ENCODE measurements at regions not wholly inside any gene's neighbourhood (a gene's known extent, or its start where the extent isn't known, plus 50 kb on each side); places are given as distances from the start of the nearest gene placed in this dataset.

GRCh38 chr11:116515664-116516184, 257.1 kb downstream of the BUD13 start:
- DNase-seq (ENCODE audit: low read depth) = no peak
- no peak overlapping the region for H3K4me3 ChIP-seq (ENCODE audit: low read depth, low read length)

- no peak overlapping the region for H3K4me3 ChIP-seq (ENCODE audit: low read depth, low read length)
Observed at GRCh38 chr11:116513894-116514293, 258.9 kb downstream of the BUD13 start.

GRCh38 chr11:116513278-116513823, 259.4 kb downstream of the BUD13 start:
- no peak overlapping the region for H3K4me3 ChIP-seq (ENCODE audit: low read depth, low read length)
- no peak for DNase-seq (ENCODE audit: low read depth)

More at GRCh38 chr11:116513894-116514293, 258.9 kb downstream of the BUD13 start:
- DNase-seq (ENCODE audit: low read depth) = no peak

GRCh38 chr11:116512841-116513240, 259.9 kb downstream of the BUD13 start:
- DNase-seq (ENCODE audit: low read depth) = no peak
- no peak overlapping the region for H3K4me3 ChIP-seq (ENCODE audit: low read depth, low read length)

GRCh38 chr11:116511684-116512083, 261.1 kb downstream of the BUD13 start:
- no peak for DNase-seq (ENCODE audit: low read depth)
- H3K4me3 ChIP-seq (ENCODE audit: low read depth, low read length) = no peak overlapping the region

- no peak overlapping the region for H3K4me3 ChIP-seq (ENCODE audit: low read depth, low read length)
- DNase-seq (ENCODE audit: low read depth) = no peak
Observed at GRCh38 chr11:116510886-116511650, 261.7 kb downstream of the BUD13 start.

- DNase-seq (ENCODE audit: low read depth) = no peak
- H3K4me3 ChIP-seq (ENCODE audit: low read depth, low read length) = no peak overlapping the region
Observed at GRCh38 chr11:116510166-116510565, 262.6 kb downstream of the BUD13 start.

- DNase-seq (ENCODE audit: low read depth) = no peak
- no peak overlapping the region for H3K4me3 ChIP-seq (ENCODE audit: low read depth, low read length)
Observed at GRCh38 chr11:116509551-116509950, 263.2 kb downstream of the BUD13 start.

- no peak for DNase-seq (ENCODE audit: low read depth)
- no peak overlapping the region for H3K4me3 ChIP-seq (ENCODE audit: low read depth, low read length)
Observed at GRCh38 chr11:116507849-116508695, 264.7 kb downstream of the BUD13 start.

GRCh38 chr11:116507016-116507415, 265.8 kb downstream of the BUD13 start:
- H3K4me3 ChIP-seq (ENCODE audit: low read depth, low read length) = no peak overlapping the region

GRCh38 chr11:116506263-116506825, 266.4 kb downstream of the BUD13 start:
- no peak overlapping the region for H3K4me3 ChIP-seq (ENCODE audit: low read depth, low read length)
- no peak for DNase-seq (ENCODE audit: low read depth)

More at GRCh38 chr11:116507016-116507415, 265.8 kb downstream of the BUD13 start:
- no peak for DNase-seq (ENCODE audit: low read depth)

- DNase-seq (ENCODE audit: low read depth) = no peak
- H3K4me3 ChIP-seq (ENCODE audit: low read depth, low read length) = no peak overlapping the region
Observed at GRCh38 chr11:116505298-116506262, 267.2 kb downstream of the BUD13 start.

- no peak overlapping the region for H3K4me3 ChIP-seq (ENCODE audit: low read depth, low read length)
- DNase-seq (ENCODE audit: low read depth) = no peak
Observed at GRCh38 chr11:116504541-116505297, 268.1 kb downstream of the BUD13 start.

- no peak overlapping the region for H3K4me3 ChIP-seq (ENCODE audit: low read depth, low read length)
- no peak for DNase-seq (ENCODE audit: low read depth)
Observed at GRCh38 chr11:116503216-116504160, 269.3 kb downstream of the BUD13 start.

GRCh38 chr11:116502641-116503061, 270.1 kb downstream of the BUD13 start:
- H3K4me3 ChIP-seq (ENCODE audit: low read depth, low read length) = no peak overlapping the region
- no peak for DNase-seq (ENCODE audit: low read depth)

GRCh38 chr11:116501728-116502127, 271.1 kb downstream of the BUD13 start:
- no peak for DNase-seq (ENCODE audit: low read depth)
- no peak overlapping the region for H3K4me3 ChIP-seq (ENCODE audit: low read depth, low read length)
